Bronchial epithelial cell (primary cell): ENCODE measurements at regions not wholly inside any gene's neighbourhood (a gene's known extent, or its start where the extent isn't known, plus 50 kb on each side); places are given as distances from the start of the nearest gene placed in this dataset.

Source experiments
- DNase-seq: peaks from one replicate; pipeline ENCODE4 v3.0.0-alpha.2; 2010; ENCODE audit warnings: low read depth
- FAIRE-seq: peaks from 2 replicates; lab custom pipeline; 2011; peaks lifted over from hg19 to GRCh38; lab: Jason Lieb, UNC
- H3K27me3 ChIP-seq: 2 replicates; pipeline ENCODE4 v1.5.1; 2011; ENCODE audit warnings: low read length; ENCODE audit not compliant: control insufficient read depth, insufficient read depth
- H3K36me3 ChIP-seq: 2 replicates; pipeline ENCODE4 v1.5.1; 2011; ENCODE audit warnings: low read length; ENCODE audit not compliant: control insufficient read depth, insufficient read depth
- H3K4me3 ChIP-seq: 2 replicates; pipeline ENCODE4 v1.5.1; 2011; ENCODE audit warnings: mild to moderate bottlenecking, low read depth, low read length, control low read depth
- CTCF ChIP-seq: IDR thresholded peaks from 2 replicates; pipeline ENCODE4 v1.5.1; 2011; ENCODE audit warnings: mild to moderate bottlenecking, moderate library complexity, low read length, control low read depth, inconsistent platforms; ENCODE audit not compliant: insufficient read depth, severe bottlenecking

- Histone ChIP-seq H3K36me3 (no peaks in the 10 kb centered on the region), H3K27me3 (no peaks in the 10 kb centered on the region), H3K4me3 (no peak overlapping the region)
- no peak for FAIRE-seq
- TF ChIP-seq CTCF, result no peak
- peak; percentile 60 for DNase-seq
Observed at GRCh38 chr13:84867246-84867645, 932.0 kb downstream of the SLITRK6 start.

GRCh38 chr13:84865783-84866221, 933.4 kb downstream of the SLITRK6 start:
- TF ChIP-seq CTCF, result no peak
- H3K27me3 ChIP-seq, result no peaks in the 10 kb centered on the region
- peak; percentile 13 for DNase-seq
- H3K4me3 ChIP-seq, result no peak overlapping the region
- H3K36me3 ChIP-seq, result no peaks in the 10 kb centered on the region
- FAIRE-seq, result no peak

- H3K36me3 ChIP-seq, result no peaks in the 10 kb centered on the region
- no peak for TF ChIP-seq CTCF
- DNase-seq (no peak), FAIRE-seq (no peak)
- H3K4me3 ChIP-seq, result no peak overlapping the region
- H3K27me3 ChIP-seq, result no peaks in the 10 kb centered on the region
Observed at GRCh38 chr13:84864341-84864740, 934.9 kb downstream of the SLITRK6 start.

- no peak for TF ChIP-seq CTCF
Observed at GRCh38 chr13:84847107-84847506, 952.1 kb downstream of the SLITRK6 start.

GRCh38 chr13:84845907-84846619, 953.2 kb downstream of the SLITRK6 start:
- H3K36me3 ChIP-seq, result no peaks in the 10 kb centered on the region
- no peak overlapping the region for H3K4me3 ChIP-seq
- DNase-seq (no peak), FAIRE-seq (no peak)
- TF ChIP-seq CTCF, result no peak
- H3K27me3 ChIP-seq, result no peaks in the 10 kb centered on the region

More at GRCh38 chr13:84847107-84847506, 952.1 kb downstream of the SLITRK6 start:
- Histone ChIP-seq H3K36me3 (no peaks in the 10 kb centered on the region), H3K4me3 (no peak overlapping the region), H3K27me3 (no peaks in the 10 kb centered on the region)
- DNase-seq (no peak), FAIRE-seq (no peak)

- Histone ChIP-seq H3K4me3 (no peak overlapping the region), H3K27me3 (no peaks in the 10 kb centered on the region), H3K36me3 (no peaks in the 10 kb centered on the region)
- no peak for FAIRE-seq
- DNase-seq, result peak; percentile 33
- peak; percentile 28 for TF ChIP-seq CTCF
Observed at GRCh38 chr13:84844473-84844872, 954.7 kb downstream of the SLITRK6 start.
